ENCODE measurements at regions not wholly inside any gene's neighbourhood (a gene's known extent, or its start where the extent isn't known, plus 50 kb on each side); places are given as distances from the start of the nearest gene placed in this dataset.

DNA sequence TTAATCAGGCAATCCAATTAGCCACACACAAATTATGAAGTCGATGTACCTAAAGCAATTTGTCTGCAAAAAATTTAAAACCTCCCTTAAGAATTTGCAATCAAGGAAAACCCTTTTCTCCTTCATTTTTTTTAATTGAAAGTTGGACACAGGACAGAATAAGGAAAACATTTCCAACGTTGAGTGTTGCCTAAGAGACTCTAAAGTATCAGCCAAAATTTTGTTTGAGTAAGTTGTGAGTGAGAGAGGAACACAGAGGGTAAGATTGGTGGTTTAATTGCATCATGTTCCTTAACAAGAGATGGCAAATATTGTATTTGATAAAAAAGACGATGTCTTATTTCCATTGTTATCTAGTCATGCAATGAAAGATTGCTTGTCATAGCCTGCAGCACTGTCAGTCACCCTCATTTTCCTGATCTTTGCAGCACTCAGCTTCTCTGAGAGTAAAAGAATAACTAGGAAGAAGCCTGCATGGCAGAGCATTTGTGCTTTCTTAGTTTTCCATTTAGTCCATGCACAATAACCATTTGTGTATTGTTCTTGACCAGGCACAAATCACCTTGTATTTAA is 115.5 kb downstream of the ICOS start:
- Histone ChIP-seq H3K9me3 (ENCODE audit: control insufficient read depth, low read length) (no peaks in the 10 kb centered on the region), H3K9ac (ENCODE audit: low read length) (no peak overlapping the region), H3K4ac (ENCODE audit: low read depth in 1 of 2, low read length in 2 of 2) (no peak overlapping the region), H3K18ac (ENCODE audit: low read depth in 1 of 2, low read length in 2 of 2) (no peak overlapping the region), H3K79me1 (replicated peaks; ENCODE audit: low read length, poor library complexity, severe bottlenecking) (no peaks in the 10 kb centered on the region), H3K36me3 (ENCODE audit: control insufficient read depth in 1 of 2, insufficient read depth in 2 of 2, low read depth in 1 of 2, low read length in 2 of 2) (no peaks in the 10 kb centered on the region), H3K23ac (ENCODE audit: low read length in 2 of 2) (no peak overlapping the region), H2BK12ac (ENCODE audit: low read length in 2 of 2) (no peak overlapping the region), H4K8ac (ENCODE audit: low read length) (no peak overlapping the region), H2BK5ac (ENCODE audit: low read depth, low read length, poor library complexity, severe bottlenecking) (no peak overlapping the region), H2AFZ (ENCODE audit: low read depth, low read length) (no peak overlapping the region), H2BK120ac (ENCODE audit: low read depth, low read length) (no peak overlapping the region), H4K91ac (ENCODE audit: low read length) (no peak overlapping the region), H3K4me1 (ENCODE audit: control insufficient read depth, insufficient read depth, low read depth, low read length) (no peaks in the 10 kb centered on the region), H2AK5ac (ENCODE audit: low read length, severe bottlenecking) (no peak overlapping the region), H3K4me2 (ENCODE audit: low read length, poor library complexity, severe bottlenecking) (no peak overlapping the region), H3K4me3 (ENCODE audit: insufficient read depth in 1 of 2, low read depth in 1 of 2, low read length in 2 of 2) (no peak overlapping the region), H3K14ac (ENCODE audit: low read length in 2 of 2) (no peak overlapping the region), H3K27ac (ENCODE audit: low read length, poor library complexity, severe bottlenecking) (no peak overlapping the region), H2BK15ac (ENCODE audit: low read depth, poor library complexity, severe bottlenecking) (no peak overlapping the region), H3K27me3 (ENCODE audit: control insufficient read depth in 1 of 2, insufficient read depth in 1 of 2, low read length in 2 of 2) (peaks cover 14 to 22% of the 10 kb centered on the region in 2 experiments)
- no peak for DNase-seq
- 69% methylated on average over 3 of the region's 3 CpGs for WGBS

DNA sequence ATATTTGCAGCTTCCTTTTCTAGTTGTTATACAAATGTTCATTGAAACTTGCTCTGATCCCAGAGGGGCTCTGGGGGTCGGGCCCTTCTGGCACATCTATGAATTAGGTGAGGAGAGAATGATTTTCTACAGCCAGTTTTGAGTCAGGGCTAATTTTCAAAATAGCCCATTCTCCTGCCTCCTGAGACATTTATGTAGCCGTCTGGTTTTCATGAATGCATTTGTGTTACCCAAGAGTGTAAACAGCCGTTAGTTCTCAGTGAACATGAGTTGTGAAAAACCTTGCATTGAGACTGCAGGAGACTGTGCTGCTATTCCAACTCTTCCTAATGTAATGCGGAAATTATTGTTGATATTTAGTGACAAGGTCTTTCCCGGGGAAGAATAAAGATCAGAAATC is 122.5 kb downstream of the ICOS start:
- no peak overlapping the region for H2AFZ ChIP-seq (ENCODE audit: low read depth, low read length)
- 71% methylated on average over 3 of the region's 5 CpGs for WGBS
- H3K79me1 ChIP-seq (replicated peaks; ENCODE audit: low read length, poor library complexity, severe bottlenecking): no peaks in the 10 kb centered on the region

DNA sequence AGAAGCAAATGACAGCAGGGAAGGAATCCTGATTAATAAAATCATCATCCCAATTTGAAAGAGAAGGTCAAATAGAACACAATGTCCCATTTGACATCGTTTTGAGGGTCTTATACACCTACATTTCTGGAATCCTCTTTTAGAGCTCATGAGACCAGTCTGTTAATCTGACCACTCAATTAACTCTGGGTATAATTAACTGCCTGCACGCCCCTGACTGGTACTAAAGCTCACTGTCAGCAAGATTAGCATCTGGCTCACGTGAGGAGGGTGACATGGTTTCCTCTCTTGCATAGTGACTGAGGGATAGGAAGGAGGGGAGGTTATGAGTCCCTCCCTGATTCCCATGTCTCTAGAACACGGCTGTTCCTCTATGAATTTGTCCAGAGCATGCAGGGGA is 124.3 kb downstream of the ICOS start:
- H3K4ac ChIP-seq (ENCODE audit: low read depth in 1 of 2, low read length in 2 of 2): no peak overlapping the region
- WGBS: 49% methylated on average over 4 of the region's 4 CpGs

More for the DNA sequence above, 122.5 kb downstream of the ICOS start:
- Histone ChIP-seq H2BK15ac (ENCODE audit: low read depth, poor library complexity, severe bottlenecking) (no peak overlapping the region), H3K27ac (ENCODE audit: low read length, poor library complexity, severe bottlenecking) (no peak overlapping the region), H2BK5ac (ENCODE audit: low read depth, low read length, poor library complexity, severe bottlenecking) (no peak overlapping the region), H2BK120ac (ENCODE audit: low read depth, low read length) (no peak overlapping the region), H3K9ac (ENCODE audit: low read length) (no peak overlapping the region), H3K27me3 (ENCODE audit: control insufficient read depth in 1 of 2, insufficient read depth in 1 of 2, low read length in 2 of 2) (peaks cover 4 to 8% of the 10 kb centered on the region in 2 experiments), H3K14ac (ENCODE audit: low read length in 2 of 2) (no peak overlapping the region), H3K9me3 (ENCODE audit: control insufficient read depth, low read length) (no peaks in the 10 kb centered on the region), H2AK5ac (ENCODE audit: low read length, severe bottlenecking) (no peak overlapping the region), H3K23ac (ENCODE audit: low read length in 2 of 2) (no peak overlapping the region), H4K91ac (ENCODE audit: low read length) (no peak overlapping the region), H2BK12ac (ENCODE audit: low read length in 2 of 2) (no peak overlapping the region), H3K4me3 (ENCODE audit: insufficient read depth in 1 of 2, low read depth in 1 of 2, low read length in 2 of 2) (no peak overlapping the region), H3K4me1 (ENCODE audit: control insufficient read depth, insufficient read depth, low read depth, low read length) (no peaks in the 10 kb centered on the region), H3K4me2 (ENCODE audit: low read length, poor library complexity, severe bottlenecking) (no peak overlapping the region), H3K36me3 (ENCODE audit: control insufficient read depth in 1 of 2, insufficient read depth in 2 of 2, low read depth in 1 of 2, low read length in 2 of 2) (no peaks in the 10 kb centered on the region), H4K8ac (ENCODE audit: low read length) (no peak overlapping the region), H3K4ac (ENCODE audit: low read depth in 1 of 2, low read length in 2 of 2) (no peak overlapping the region), H3K18ac (ENCODE audit: low read depth in 1 of 2, low read length in 2 of 2) (no peak overlapping the region)
- no peak for DNase-seq

DNA sequence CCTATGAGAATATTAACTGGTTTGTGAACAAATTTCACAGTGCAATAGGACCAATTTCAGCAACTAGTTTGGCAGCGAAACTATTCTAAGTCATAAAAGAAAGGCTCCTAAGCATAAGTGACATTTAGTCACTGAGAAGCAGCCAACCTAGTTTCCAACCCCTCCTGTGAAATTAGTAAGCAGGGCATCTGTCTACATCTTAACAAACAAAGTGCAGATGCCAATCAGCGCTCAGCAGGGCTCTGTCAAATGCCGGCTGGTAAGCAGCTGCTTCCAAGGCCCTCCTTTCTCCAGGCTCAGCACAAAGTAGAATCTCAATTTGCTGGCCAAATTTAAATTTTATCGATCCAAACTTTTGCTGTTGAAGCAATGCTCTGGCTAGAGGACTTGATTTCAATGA is 124.7 kb downstream of the ICOS start:
- DNase-seq: no peak
- Histone ChIP-seq H4K8ac (ENCODE audit: low read length) (no peak overlapping the region), H4K91ac (ENCODE audit: low read length) (no peak overlapping the region), H2BK15ac (ENCODE audit: low read depth, poor library complexity, severe bottlenecking) (no peak overlapping the region), H3K79me1 (replicated peaks; ENCODE audit: low read length, poor library complexity, severe bottlenecking) (no peaks in the 10 kb centered on the region), H3K23ac (ENCODE audit: low read length in 2 of 2) (no peak overlapping the region), H3K9me3 (ENCODE audit: control insufficient read depth, low read length) (no peaks in the 10 kb centered on the region), H3K4me3 (ENCODE audit: insufficient read depth in 1 of 2, low read depth in 1 of 2, low read length in 2 of 2) (no peak overlapping the region), H2BK12ac (ENCODE audit: low read length in 2 of 2) (no peak overlapping the region), H3K27ac (ENCODE audit: low read length, poor library complexity, severe bottlenecking) (no peak overlapping the region), H2BK120ac (ENCODE audit: low read depth, low read length) (no peak overlapping the region), H3K18ac (ENCODE audit: low read depth in 1 of 2, low read length in 2 of 2) (no peak overlapping the region), H3K4me1 (ENCODE audit: control insufficient read depth, insufficient read depth, low read depth, low read length) (no peaks in the 10 kb centered on the region), H3K36me3 (ENCODE audit: control insufficient read depth in 1 of 2, insufficient read depth in 2 of 2, low read depth in 1 of 2, low read length in 2 of 2) (no peaks in the 10 kb centered on the region), H3K14ac (ENCODE audit: low read length in 2 of 2) (no peak overlapping the region), H3K27me3 (ENCODE audit: control insufficient read depth in 1 of 2, insufficient read depth in 1 of 2, low read length in 2 of 2) (peaks cover 4 to 5% of the 10 kb centered on the region in 2 experiments), H3K9ac (ENCODE audit: low read length) (no peak overlapping the region), H3K4me2 (ENCODE audit: low read length, poor library complexity, severe bottlenecking) (no peak overlapping the region), H2BK5ac (ENCODE audit: low read depth, low read length, poor library complexity, severe bottlenecking) (no peak overlapping the region), H3K4ac (ENCODE audit: low read depth in 1 of 2, low read length in 2 of 2) (no peak overlapping the region), H2AK5ac (ENCODE audit: low read length, severe bottlenecking) (no peak overlapping the region), H2AFZ (ENCODE audit: low read depth, low read length) (no peak overlapping the region)
- WGBS: 92% methylated on average over 4 of the region's 4 CpGs

More for the DNA sequence above, 124.3 kb downstream of the ICOS start:
- peak overlapping the region; percentile 78 for H4K91ac ChIP-seq (ENCODE audit: low read length)
- H3K36me3 ChIP-seq (ENCODE audit: control insufficient read depth in 1 of 2, insufficient read depth in 2 of 2, low read depth in 1 of 2, low read length in 2 of 2): no peaks in the 10 kb centered on the region
- H3K79me1 ChIP-seq (replicated peaks; ENCODE audit: low read length, poor library complexity, severe bottlenecking): no peaks in the 10 kb centered on the region
- no peaks in the 10 kb centered on the region for H3K4me1 ChIP-seq (ENCODE audit: control insufficient read depth, insufficient read depth, low read depth, low read length)
- no peak overlapping the region for H2BK12ac ChIP-seq (ENCODE audit: low read length in 2 of 2)
- no peak overlapping the region for H4K8ac ChIP-seq (ENCODE audit: low read length)
- no peak for DNase-seq
- no peak overlapping the region for H2AFZ ChIP-seq (ENCODE audit: low read depth, low read length)
- no peak overlapping the region for H2BK5ac ChIP-seq (ENCODE audit: low read depth, low read length, poor library complexity, severe bottlenecking)
- H3K27me3 ChIP-seq (ENCODE audit: control insufficient read depth in 1 of 2, insufficient read depth in 1 of 2, low read length in 2 of 2): peaks cover 4 to 5% of the 10 kb centered on the region in 2 experiments
- H3K27ac ChIP-seq (ENCODE audit: low read length, poor library complexity, severe bottlenecking): no peak overlapping the region
- no peak overlapping the region for H2BK15ac ChIP-seq (ENCODE audit: low read depth, poor library complexity, severe bottlenecking)
- H3K4me2 ChIP-seq (ENCODE audit: low read length, poor library complexity, severe bottlenecking): no peak overlapping the region
- no peak overlapping the region for H2AK5ac ChIP-seq (ENCODE audit: low read length, severe bottlenecking)
- H3K9ac ChIP-seq (ENCODE audit: low read length): no peak overlapping the region
- H2BK120ac ChIP-seq (ENCODE audit: low read depth, low read length): no peak overlapping the region
- H3K14ac ChIP-seq (ENCODE audit: low read length in 2 of 2): no peak overlapping the region
- H3K18ac ChIP-seq (ENCODE audit: low read depth in 1 of 2, low read length in 2 of 2): no peak overlapping the region
- no peaks in the 10 kb centered on the region for H3K9me3 ChIP-seq (ENCODE audit: control insufficient read depth, low read length)
- no peak overlapping the region for H3K23ac ChIP-seq (ENCODE audit: low read length in 2 of 2)
- no peak overlapping the region for H3K4me3 ChIP-seq (ENCODE audit: insufficient read depth in 1 of 2, low read depth in 1 of 2, low read length in 2 of 2)

Data from mesenchymal stem cell (in vitro differentiated cells and primary cell).